ENCODE measurements at regions not wholly inside any gene's neighbourhood (a gene's known extent, or its start where the extent isn't known, plus 50 kb on each side); places are given as distances from the start of the nearest gene placed in this dataset.

DNA sequence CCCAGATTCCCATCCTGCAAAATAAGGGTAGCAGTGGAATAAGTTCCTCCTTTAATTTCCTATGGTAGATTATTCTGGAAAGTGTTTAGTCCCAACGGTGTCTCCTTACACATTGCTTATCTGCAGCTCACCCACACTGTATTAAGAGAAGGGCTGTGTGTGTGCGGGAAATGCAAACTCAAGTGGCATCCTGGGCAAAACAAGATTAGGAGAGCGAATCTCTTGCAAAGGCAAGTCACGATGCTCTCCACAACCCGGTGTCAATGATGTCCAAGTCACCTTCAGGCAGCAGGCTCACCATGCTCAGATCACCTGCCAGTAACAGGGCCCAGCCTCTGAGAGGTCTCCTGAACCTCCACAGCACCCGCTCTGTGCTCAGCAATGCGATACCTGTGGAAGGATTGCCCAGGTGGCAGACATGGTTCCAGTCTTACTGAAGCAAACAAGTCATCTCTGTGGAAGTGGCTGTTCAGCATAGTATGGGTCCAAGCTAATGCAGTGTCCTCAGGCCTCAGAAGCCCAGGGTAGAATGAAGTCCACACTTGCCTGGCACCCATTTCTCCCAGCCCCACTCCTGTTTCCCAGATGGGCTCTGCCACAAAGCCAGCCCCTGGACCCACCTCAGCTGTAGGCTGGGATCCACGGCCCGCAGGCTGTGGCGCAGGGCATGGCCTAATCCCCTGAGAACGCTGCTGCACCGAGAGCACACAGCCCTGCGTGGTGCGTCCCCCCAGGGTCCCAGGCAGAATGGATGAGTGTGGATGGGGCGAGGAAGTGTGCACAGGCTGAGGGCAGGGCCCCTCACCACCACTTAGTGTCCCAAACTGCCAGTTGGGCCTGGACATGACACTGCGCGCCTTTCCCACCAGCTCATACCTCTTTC is 101.2 kb downstream of the PXDC1 start:
- TF ChIP-seq, protein P1, sequence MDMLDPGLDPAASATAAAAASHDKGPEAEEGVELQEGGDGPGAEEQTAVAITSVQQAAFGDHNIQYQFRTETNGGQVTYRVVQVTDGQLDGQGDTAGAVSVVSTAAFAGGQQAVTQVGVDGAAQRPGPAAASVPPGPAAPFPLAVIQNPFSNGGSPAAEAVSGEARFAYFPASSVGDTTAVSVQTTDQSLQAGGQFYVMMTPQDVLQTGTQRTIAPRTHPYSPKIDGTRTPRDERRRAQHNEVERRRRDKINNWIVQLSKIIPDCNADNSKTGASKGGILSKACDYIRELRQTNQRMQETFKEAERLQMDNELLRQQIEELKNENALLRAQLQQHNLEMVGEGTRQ (IDR thresholded peaks at IDR 0.05): no peak
- no peak for TF ChIP-seq CEBPB (IDR thresholded peaks at IDR 0.05)
